Endothelial cell of umbilical vein (primary cell): ENCODE measurements at regions not wholly inside any gene's neighbourhood (a gene's known extent, or its start where the extent isn't known, plus 50 kb on each side); places are given as distances from the start of the nearest gene placed in this dataset.

Source experiments
- BruUV-seq: library from RNA; stranded (reverse); fragments of 400-500 nt; replicated peaks from 2 replicates; lab custom pipeline; 2021; lab: Mats Ljungman, UMichigan
- CTCF ChIA-PET: fragments of 300-600, 350-600 bp; sonication (Branson Sonifier 250); formaldehyde crosslinking; loops from one replicate; lab custom pipeline; 2021; ENCODE audit warnings: antibody characterized with exemption, inconsistent platforms; lab: Charles Lee
- POLR2A ChIA-PET: fragments of 300-600, 350-600 bp; sonication (Branson Sonifier 250); formaldehyde crosslinking; loops from one replicate; lab custom pipeline; 2021; ENCODE audit warnings: antibody characterized with exemption, inconsistent platforms; lab: Charles Lee
- DNase-seq: peaks from one replicate; pipeline ENCODE4 v3.0.0-alpha.2; 2011; ENCODE audit warnings: low read depth, low spot score
- FAIRE-seq: peaks from 2 replicates; lab custom pipeline; 2011; peaks lifted over from hg19 to GRCh38; lab: Jason Lieb, UNC
- H2AFZ ChIP-seq: 2 replicates; pipeline ENCODE4 v1.6.0; 2012; ENCODE audit warnings: low read depth, low read length, control low read depth, inconsistent platforms
- H3K27ac ChIP-seq: 2 replicates; pipeline ENCODE4 v1.5.1; 2011; ENCODE audit warnings: low read depth, mild to moderate bottlenecking, control low read depth, low read length, moderate library complexity; ENCODE audit not compliant: insufficient read depth
- H3K27me3 ChIP-seq, 2 experiments: 2 replicates each; pipeline versions ENCODE4 v1.6.0 to v1.6.1; 2011; ENCODE audit warnings: low read length in 2 of 2, mixed read lengths in 1 of 2; ENCODE audit not compliant: control insufficient read depth in 2 of 2, insufficient read depth in 2 of 2
- H3K36me3 ChIP-seq, 2 experiments: 2 replicates in 1 of 2; 3 replicates in 1 of 2; pipeline ENCODE4 v1.5.1; 2011; ENCODE audit warnings: low read length in 2 of 2, mild to moderate bottlenecking in 1 of 2, moderate library complexity in 1 of 2; ENCODE audit not compliant: control insufficient read depth in 2 of 2, insufficient read depth in 2 of 2; ENCODE audit errors: extremely low read depth in 1 of 2
- H3K4me1 ChIP-seq: 3 replicates; pipeline ENCODE4 v1.5.1; 2011; ENCODE audit warnings: mild to moderate bottlenecking, low read length; ENCODE audit not compliant: control insufficient read depth, insufficient read depth; ENCODE audit errors: extremely low read depth
- H3K4me2 ChIP-seq: 2 replicates; pipeline ENCODE4 v1.6.1; 2011; ENCODE audit warnings: low read length, control low read depth, mixed read lengths; ENCODE audit not compliant: insufficient read depth
- H3K4me3 ChIP-seq, 3 experiments: fragments of 200-600 bp in 1 of 3; sonication (generic), shearing (Covaris generic) in 1 of 3; replicated peaks in 1 of 3; 2 replicates each; pipeline ENCODE4 v1.5.1; 2011 to 2016; ENCODE audit warnings: control low read depth in 3 of 3, low read length in 3 of 3, mild to moderate bottlenecking in 2 of 3, inconsistent platforms in 1 of 3, low read depth in 1 of 3, moderate library complexity in 1 of 3; ENCODE audit not compliant: insufficient read depth in 1 of 3
- H3K79me2 ChIP-seq: 2 replicates; pipeline ENCODE4 v1.6.0; 2012; ENCODE audit warnings: low read length, inconsistent platforms; ENCODE audit not compliant: control insufficient read depth, insufficient read depth
- H3K9ac ChIP-seq: replicated peaks from 2 replicates; pipeline ENCODE3; 2011; ENCODE audit warnings: low read length, control low read depth; ENCODE audit not compliant: insufficient read depth; ENCODE audit errors: extremely low read depth
- H3K9me1 ChIP-seq: replicated peaks from 3 replicates; pipeline ENCODE4 v1.6.0; 2011; ENCODE audit warnings: mild to moderate bottlenecking, low read length; ENCODE audit not compliant: control insufficient read depth, insufficient read depth; ENCODE audit errors: extremely low read depth
- H3K9me3 ChIP-seq: replicated peaks from 2 replicates; pipeline ENCODE4 v1.5.1; 2012; ENCODE audit warnings: low read length, inconsistent platforms; ENCODE audit not compliant: control insufficient read depth, insufficient read depth
- H4K20me1 ChIP-seq: replicated peaks from 2 replicates; pipeline ENCODE3; 2011; ENCODE audit warnings: mild to moderate bottlenecking, low read length; ENCODE audit not compliant: control insufficient read depth, insufficient read depth; ENCODE audit errors: extremely low read depth
- CTCF ChIP-seq, 2 donors: IDR thresholded peaks; 1 replicate in 1 of 2; 2 replicates in 1 of 2; pipeline ENCODE4 v1.5.1; 2011; ENCODE audit warnings: low read length in 2 of 2, mild to moderate bottlenecking in 2 of 2, moderate library complexity in 2 of 2, control low read depth in 1 of 2, inconsistent platforms in 1 of 2, low read depth in 1 of 2; ENCODE audit not compliant: insufficient read depth in 1 of 2; ENCODE audit errors: extremely low read depth in 1 of 2
- EZH2 ChIP-seq: IDR thresholded peaks from 2 replicates; pipeline ENCODE4 v1.6.1; 2012; ENCODE audit warnings: borderline replicate concordance, low read depth, mild to moderate bottlenecking, moderate library complexity, low read length, inconsistent platforms; ENCODE audit not compliant: severe bottlenecking
- FOS ChIP-seq: IDR thresholded peaks from 2 replicates; pipeline ENCODE4 v1.6.1; 2011; ENCODE audit warnings: mild to moderate bottlenecking, low read length, moderate library complexity, borderline replicate concordance; ENCODE audit not compliant: insufficient read depth
- GATA2 ChIP-seq: IDR thresholded peaks from 2 replicates; pipeline ENCODE4 v1.7.0; 2011; ENCODE audit warnings: low read depth, mild to moderate bottlenecking, moderate library complexity, mixed read lengths, low read length; ENCODE audit not compliant: insufficient read length, insufficient read depth
- JUN ChIP-seq: IDR thresholded peaks from 2 replicates; pipeline ENCODE4 v1.6.1; 2011; ENCODE audit warnings: borderline replicate concordance, low read depth; ENCODE audit not compliant: insufficient read length, insufficient read depth
- MAX ChIP-seq: IDR thresholded peaks from 2 replicates; pipeline ENCODE4 v1.6.1; 2011; ENCODE audit not compliant: insufficient read depth, insufficient read length
- MYC ChIP-seq: IDR thresholded peaks from one replicate; pipeline ENCODE4 v1.6.1; 2011; ENCODE audit warnings: mild to moderate bottlenecking, low read depth, low read length
- POLR2A ChIP-seq: IDR thresholded peaks from 2 replicates; pipeline ENCODE4 v1.6.1; 2012; ENCODE audit warnings: low read depth, mild to moderate bottlenecking, control low read depth, low read length
- POLR2AphosphoS5 ChIP-seq: IDR thresholded peaks from 2 replicates; pipeline ENCODE4 v1.6.1; 2012; ENCODE audit warnings: low read depth, mild to moderate bottlenecking, control low read depth, low read length, moderate library complexity; ENCODE audit not compliant: insufficient read depth
- dilution Hi-C: fragments of 300-500 bp; cut with MboI; formaldehyde crosslinking; loops from one replicate; pipeline ENCODE4 v1.15.0; 2019; ENCODE audit warnings: low sequenced_read_pairs; ENCODE audit not compliant: extremely low pct_ligation_motif_present
- intact Hi-C: fragments of 100-400 bp; cut with micrococcal nuclease; formaldehyde crosslinking; loops from one replicate; pipeline ENCODE4 v1.10.0; 2022

- TF ChIP-seq JUN, result no peak
- TF ChIP-seq POLR2AphosphoS5, result no peak
- TF ChIP-seq GATA2, result no peak
- no peak for TF ChIP-seq MAX
- TF ChIP-seq EZH2, result no peak
- TF ChIP-seq FOS, result no peak
- no peak for TF ChIP-seq POLR2A
- no peak for TF ChIP-seq CTCF (IDR thresholded peaks at IDR 0.05; ENCODE audit: extremely low read depth in 1 of 2, insufficient read depth in 1 of 2, low read depth in 1 of 2, low read length in 2 of 2)
- no peak for TF ChIP-seq MYC
- intact Hi-C loops (no loop called here), dilution Hi-C loops (no loop called here)
- H4K20me1 ChIP-seq, result no peaks in the 10 kb centered on the region
- BruUV-seq, result no TSS peak
- H3K36me3 ChIP-seq, result no peaks in the 10 kb centered on the region
- H3K4me3 ChIP-seq, result no peak overlapping the region
- FAIRE-seq (no peak), DNase-seq (no peak)
- H3K4me2 ChIP-seq, result no peak overlapping the region
- no peaks in the 10 kb centered on the region for H3K79me2 ChIP-seq
- H3K27me3 ChIP-seq, result no peaks in the 10 kb centered on the region
- no peak overlapping the region for H3K9ac ChIP-seq
- no peaks in the 10 kb centered on the region for H3K9me1 ChIP-seq
- no peak overlapping the region for H3K27ac ChIP-seq
- ChIA-PET CTCF (no interaction called here), POLR2A (no interaction called here)
- H3K9me3 ChIP-seq, result no peaks in the 10 kb centered on the region
- no peak overlapping the region for H2AFZ ChIP-seq
- no peaks in the 10 kb centered on the region for H3K4me1 ChIP-seq
Observed at GRCh38 chr4:92175250-92175649, 128.5 kb upstream of the GRID2 start.
